Caco-2 (cell line): ENCODE measurements at regions not wholly inside any gene's neighbourhood (a gene's known extent, or its start where the extent isn't known, plus 50 kb on each side); places are given as distances from the start of the nearest gene placed in this dataset.

Experiments
- BruUV-seq: library from RNA; stranded (reverse); fragments of 400-500 nt; replicated peaks from 2 replicates; lab custom pipeline; 2021; lab: Mats Ljungman, UMichigan
- CTCF ChIA-PET: fragments of 300-600 bp; sonication (Branson Sonifier 250); formaldehyde crosslinking; loops from one replicate; lab custom pipeline; 2022; ENCODE audit warnings: antibody characterized with exemption; lab: Charles Lee
- POLR2A ChIA-PET: fragments of 300-600 bp; sonication (Branson Sonifier 250); formaldehyde crosslinking; loops from one replicate; lab custom pipeline; 2022; ENCODE audit warnings: antibody characterized with exemption; lab: Charles Lee
- DNase-seq, 2 experiments: peaks; one replicate each; pipeline versions ENCODE4 v3.0.0 to v3.0.0-alpha.2; 2020 to 2022
- H3K27me3 ChIP-seq: replicated peaks from 2 replicates; pipeline ENCODE4 v1.6.0; 2011; ENCODE audit warnings: low read length; ENCODE audit not compliant: control insufficient read depth, insufficient read depth
- H3K36me3 ChIP-seq: 2 replicates; pipeline ENCODE4 v1.5.1; 2011; ENCODE audit warnings: low read length; ENCODE audit not compliant: control insufficient read depth, insufficient read depth
- H3K4me1 ChIP-seq: fragments of 250-450 bp; sonication (Bioruptor Pico); 2 replicates; pipeline ENCODE4 v1.5.1; 2020; ENCODE audit warnings: mild to moderate bottlenecking
- H3K4me3 ChIP-seq: 2 replicates; pipeline ENCODE4 v1.5.1; 2011; ENCODE audit warnings: low read depth, mild to moderate bottlenecking, control low read depth, low read length
- H3K9me3 ChIP-seq: fragments of 250-450 bp; sonication (Bioruptor Pico); 2 replicates; pipeline ENCODE4 v1.5.1; 2020; ENCODE audit warnings: mild to moderate bottlenecking, moderate library complexity
- H3K27ac Mint-ChIP-seq: one replicate; pipeline ENCODE4 v1.8.0; 2022; ENCODE audit warnings: mixed read lengths; ENCODE audit not compliant: unreplicated experiment
- H3K27me3 Mint-ChIP-seq: one replicate; pipeline ENCODE4 v1.8.0; 2022; ENCODE audit warnings: mixed read lengths; ENCODE audit not compliant: insufficient read depth, unreplicated experiment
- H3K36me3 Mint-ChIP-seq: one replicate; pipeline ENCODE4 v1.8.0; 2022; ENCODE audit warnings: mild to moderate bottlenecking, mixed read lengths; ENCODE audit not compliant: insufficient read depth, unreplicated experiment
- H3K4me1 Mint-ChIP-seq: one replicate; pipeline ENCODE4 v1.8.0; 2022; ENCODE audit warnings: low read depth, mixed read lengths; ENCODE audit not compliant: unreplicated experiment
- H3K4me3 Mint-ChIP-seq: one replicate; pipeline ENCODE4 v1.8.0; 2022; ENCODE audit warnings: mild to moderate bottlenecking, moderate library complexity, mixed read lengths; ENCODE audit not compliant: unreplicated experiment
- H3K9me3 Mint-ChIP-seq: one replicate; pipeline ENCODE4 v1.8.0; 2022; ENCODE audit warnings: mixed read lengths; ENCODE audit not compliant: unreplicated experiment
- CTCF ChIP-seq, 2 experiments: fragments of 200-600 bp in 1 of 2; IDR thresholded peaks; 1 replicate in 1 of 2; 2 replicates in 1 of 2; pipeline versions ENCODE4 v1.5.1 to v1.8.0; 2011 to 2022; ENCODE audit warnings: antibody characterized with exemption in 1 of 2, control low read depth in 1 of 2, inconsistent platforms in 1 of 2, low read depth in 1 of 2, low read length in 1 of 2, mild to moderate bottlenecking in 1 of 2, moderate library complexity in 1 of 2; ENCODE audit not compliant: insufficient read depth in 1 of 2, severe bottlenecking in 1 of 2, unreplicated experiment in 1 of 2
- intact Hi-C: fragments of 100-400 bp; cut with micrococcal nuclease; formaldehyde crosslinking; loops from one replicate; pipeline ENCODE4 v1.10.0; 2022; ENCODE audit not compliant: unreplicated experiment

- H3K36me3 ChIP-seq: no peaks in the 10 kb centered on the region
- Mint-ChIP-seq H3K36me3 (no peaks in the 10 kb centered on the region), H3K9me3 (no peaks in the 10 kb centered on the region), H3K4me1 (no peaks in the 10 kb centered on the region), H3K27ac (no peak overlapping the region), H3K4me3 (no peak overlapping the region), H3K27me3 (no peaks in the 10 kb centered on the region)
- ChIA-PET CTCF (no interaction called here), POLR2A (no interaction called here)
- no TSS peak for BruUV-seq
- no peaks in the 10 kb centered on the region; the same call in 1 of the 2 replicates for H3K4me1 ChIP-seq
- intact Hi-C loops: loop anchor here (2.0 kb wide), 1 partner anchor 312 kb away; no protein-coding TSS in a partner anchor
- TF ChIP-seq CTCF (IDR thresholded peaks at IDR 0.05; ENCODE audit: insufficient read depth in 1 of 2, low read depth in 1 of 2, low read length in 1 of 2, severe bottlenecking in 1 of 2, unreplicated experiment in 1 of 2): no peak
- H3K27me3 ChIP-seq: no peaks in the 10 kb centered on the region
- DNase-seq: peak in 1 of 2 experiments; percentile 40
- no peaks in the 10 kb centered on the region for H3K9me3 ChIP-seq
- H3K4me3 ChIP-seq: no peak overlapping the region
Measured at GRCh38 chrX:124719060-124719459, 372.7 kb downstream of the SH2D1A start.

GRCh38 chrX:124720532-124720931, 374.2 kb downstream of the SH2D1A start:
- intact Hi-C loops: no loop called here
- CTCF ChIA-PET: no interaction called here
- no peak overlapping the region for H3K4me3 Mint-ChIP-seq
- H3K36me3 Mint-ChIP-seq: no peaks in the 10 kb centered on the region
- Histone ChIP-seq H3K36me3 (no peaks in the 10 kb centered on the region), H3K27me3 (no peaks in the 10 kb centered on the region), H3K9me3 (no peaks in the 10 kb centered on the region), H3K4me3 (no peak overlapping the region), H3K4me1 (no peaks in the 10 kb centered on the region; the same call in 1 of the 2 replicates)
- H3K27ac Mint-ChIP-seq: no peak overlapping the region
- TF ChIP-seq CTCF (IDR thresholded peaks at IDR 0.05; ENCODE audit: insufficient read depth in 1 of 2, low read depth in 1 of 2, low read length in 1 of 2, severe bottlenecking in 1 of 2, unreplicated experiment in 1 of 2): no peak
- no peaks in the 10 kb centered on the region for H3K9me3 Mint-ChIP-seq
- no peaks in the 10 kb centered on the region for H3K27me3 Mint-ChIP-seq
- POLR2A ChIA-PET: no interaction called here
- H3K4me1 Mint-ChIP-seq: no peaks in the 10 kb centered on the region
- BruUV-seq: no TSS peak
- DNase-seq: no peak

GRCh38 chrX:124725502-124725901, 379.1 kb downstream of the SH2D1A start:
- Histone ChIP-seq H3K27me3 (no peaks in the 10 kb centered on the region), H3K4me1 (no peaks in the 10 kb centered on the region), H3K4me3 (no peak overlapping the region), H3K9me3 (no peaks in the 10 kb centered on the region), H3K36me3 (no peaks in the 10 kb centered on the region)
- DNase-seq: no peak
- Mint-ChIP-seq H3K9me3 (no peaks in the 10 kb centered on the region), H3K4me1 (no peaks in the 10 kb centered on the region), H3K27me3 (no peaks in the 10 kb centered on the region), H3K27ac (no peak overlapping the region), H3K4me3 (no peak overlapping the region), H3K36me3 (no peaks in the 10 kb centered on the region)
- TF ChIP-seq CTCF (IDR thresholded peaks at IDR 0.05; ENCODE audit: insufficient read depth in 1 of 2, low read depth in 1 of 2, low read length in 1 of 2, severe bottlenecking in 1 of 2, unreplicated experiment in 1 of 2): no peak
- intact Hi-C loops: no loop called here
- ChIA-PET POLR2A (no interaction called here), CTCF (no interaction called here)
- no TSS peak for BruUV-seq
